Keratinocyte (primary cell): ENCODE measurements at regions not wholly inside any gene's neighbourhood (a gene's known extent, or its start where the extent isn't known, plus 50 kb on each side); places are given as distances from the start of the nearest gene placed in this dataset.

ENCODE experiments used
- DNase-seq: peaks from one replicate; pipeline ENCODE4 v3.0.0-alpha.2; 2011; ENCODE audit warnings: low read depth, missing footprints, low spot score
- FAIRE-seq: peaks from 2 replicates; lab custom pipeline; 2011; peaks lifted over from hg19 to GRCh38; lab: Jason Lieb, UNC
- H2AFZ ChIP-seq: 2 replicates; pipeline ENCODE4 v1.6.0; 2012; ENCODE audit warnings: low read length, control low read depth, inconsistent platforms; ENCODE audit not compliant: control insufficient read depth
- H3K27ac ChIP-seq: 2 replicates; pipeline ENCODE4 v1.5.1; 2011; ENCODE audit warnings: low read length; ENCODE audit not compliant: control insufficient read depth, insufficient read depth
- H3K27me3 ChIP-seq: 3 replicates; pipeline ENCODE4 v1.6.0; 2011; ENCODE audit warnings: low read length; ENCODE audit not compliant: control insufficient read depth, insufficient read depth; ENCODE audit errors: extremely low read depth
- H3K36me3 ChIP-seq, 2 experiments: 2 replicates in 1 of 2; 3 replicates in 1 of 2; pipeline ENCODE4 v1.5.1; 2011; ENCODE audit warnings: low read length in 2 of 2, mild to moderate bottlenecking in 1 of 2; ENCODE audit not compliant: control insufficient read depth in 2 of 2, insufficient read depth in 2 of 2; ENCODE audit errors: extremely low read depth in 1 of 2
- H3K4me1 ChIP-seq: 3 replicates; pipeline ENCODE4 v1.5.1; 2011; ENCODE audit warnings: low read length; ENCODE audit not compliant: control insufficient read depth, insufficient read depth; ENCODE audit errors: extremely low read depth
- H3K4me2 ChIP-seq: 3 replicates; pipeline ENCODE4 v1.6.0; 2011; ENCODE audit warnings: low read depth, low read length; ENCODE audit not compliant: control insufficient read depth, insufficient read depth; ENCODE audit errors: extremely low read depth
- H3K4me3 ChIP-seq, 3 experiments: fragments of 200-600 bp in 1 of 3; sonication (generic) in 1 of 3; 2 replicates in 2 of 3; 3 replicates in 1 of 3; pipeline ENCODE4 v1.5.1; 2011 to 2016; ENCODE audit warnings: low read length in 3 of 3, mild to moderate bottlenecking in 3 of 3, control low read depth in 2 of 3, inconsistent platforms in 1 of 3, low read depth in 1 of 3, mixed read lengths in 1 of 3, mixed run types in 1 of 3, moderate library complexity in 1 of 3; ENCODE audit not compliant: control insufficient read depth in 2 of 3, insufficient read depth in 2 of 3; ENCODE audit errors: extremely low read depth in 1 of 3
- H3K79me2 ChIP-seq: 2 replicates; pipeline ENCODE4 v1.6.0; 2012; ENCODE audit warnings: low read length; ENCODE audit not compliant: control insufficient read depth, insufficient read depth
- H3K9ac ChIP-seq: 3 replicates; pipeline ENCODE4 v1.6.0; 2011; ENCODE audit warnings: low read length; ENCODE audit not compliant: control insufficient read depth, insufficient read depth; ENCODE audit errors: extremely low read depth
- H3K9me1 ChIP-seq: 3 replicates; pipeline ENCODE4 v1.6.0; 2011; ENCODE audit warnings: low read length; ENCODE audit not compliant: control insufficient read depth, insufficient read depth; ENCODE audit errors: extremely low read depth
- H3K9me3 ChIP-seq: 2 replicates; pipeline ENCODE4 v1.5.1; 2012; ENCODE audit warnings: low read depth, low read length; ENCODE audit not compliant: control insufficient read depth
- H4K20me1 ChIP-seq: 3 replicates; pipeline ENCODE4 v1.6.0; 2011; ENCODE audit warnings: low read length; ENCODE audit not compliant: control insufficient read depth, insufficient read depth; ENCODE audit errors: extremely low read depth
- EZH2 ChIP-seq: IDR thresholded peaks from one replicate; pipeline ENCODE4 v1.6.1; 2012; ENCODE audit warnings: inconsistent platforms, mild to moderate bottlenecking, low read length, moderate library complexity
- dilution Hi-C: fragments of 300-500 bp; cut with MboI; formaldehyde crosslinking; loops from one replicate; pipeline ENCODE4 v1.7.0; 2020; ENCODE audit warnings: low sequenced_read_pairs; ENCODE audit not compliant: extremely low pct_ligation_motif_present
- TF ChIP-seq, protein P1 (sequence below), 3 experiments: IDR thresholded peaks in 1 of 3; conservative IDR thresholded peaks in 1 of 3; optimal IDR thresholded peaks in 1 of 3; 2 replicates in 2 of 3; 3 replicates in 1 of 3; pipeline versions ENCODE3 to v1.5.1; 2011; ENCODE audit warnings: low read length in 3 of 3, mild to moderate bottlenecking in 3 of 3, moderate library complexity in 2 of 3, control low read depth in 1 of 3, inconsistent platforms in 1 of 3; ENCODE audit not compliant: insufficient read depth in 2 of 3; ENCODE audit errors: extremely low read depth in 1 of 3

DNA sequence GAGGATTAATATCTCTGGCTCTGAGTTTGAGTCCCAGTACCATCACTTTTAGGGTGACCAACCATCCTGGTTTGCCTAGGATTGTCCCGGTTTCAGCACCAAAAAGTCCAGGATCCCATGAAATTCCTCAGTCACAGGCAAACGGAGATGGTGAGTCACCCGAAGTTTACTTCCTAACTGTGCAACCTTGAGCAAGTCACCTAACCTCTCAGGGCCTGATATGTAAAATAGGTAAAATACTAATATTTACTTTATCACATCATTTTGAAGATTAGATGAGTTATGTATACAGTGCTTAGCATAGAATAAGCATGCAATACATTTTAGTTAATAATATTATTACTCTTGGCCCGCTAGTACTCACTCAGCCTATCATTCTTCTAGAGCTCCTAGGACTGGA lies 91.1 kb upstream of the KCNMB2 start:
- no peaks in the 10 kb centered on the region for H4K20me1 ChIP-seq
- H3K9me3 ChIP-seq, result no peaks in the 10 kb centered on the region
- H3K4me2 ChIP-seq, result no peak overlapping the region
- H2AFZ ChIP-seq, result no peak overlapping the region
- H3K9me1 ChIP-seq, result no peaks in the 10 kb centered on the region
- no peak for FAIRE-seq
- TF ChIP-seq EZH2, result no peak
- TF ChIP-seq, protein P1, sequence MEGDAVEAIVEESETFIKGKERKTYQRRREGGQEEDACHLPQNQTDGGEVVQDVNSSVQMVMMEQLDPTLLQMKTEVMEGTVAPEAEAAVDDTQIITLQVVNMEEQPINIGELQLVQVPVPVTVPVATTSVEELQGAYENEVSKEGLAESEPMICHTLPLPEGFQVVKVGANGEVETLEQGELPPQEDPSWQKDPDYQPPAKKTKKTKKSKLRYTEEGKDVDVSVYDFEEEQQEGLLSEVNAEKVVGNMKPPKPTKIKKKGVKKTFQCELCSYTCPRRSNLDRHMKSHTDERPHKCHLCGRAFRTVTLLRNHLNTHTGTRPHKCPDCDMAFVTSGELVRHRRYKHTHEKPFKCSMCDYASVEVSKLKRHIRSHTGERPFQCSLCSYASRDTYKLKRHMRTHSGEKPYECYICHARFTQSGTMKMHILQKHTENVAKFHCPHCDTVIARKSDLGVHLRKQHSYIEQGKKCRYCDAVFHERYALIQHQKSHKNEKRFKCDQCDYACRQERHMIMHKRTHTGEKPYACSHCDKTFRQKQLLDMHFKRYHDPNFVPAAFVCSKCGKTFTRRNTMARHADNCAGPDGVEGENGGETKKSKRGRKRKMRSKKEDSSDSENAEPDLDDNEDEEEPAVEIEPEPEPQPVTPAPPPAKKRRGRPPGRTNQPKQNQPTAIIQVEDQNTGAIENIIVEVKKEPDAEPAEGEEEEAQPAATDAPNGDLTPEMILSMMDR (optimal IDR thresholded peaks at IDR 0.05 in 1 of 3, IDR thresholded peaks at IDR 0.05 in 1 of 3, conservative IDR thresholded peaks at IDR 0.05 in 1 of 3; ENCODE audit: extremely low read depth in 1 of 3, insufficient read depth in 2 of 3, low read length in 3 of 3), result no peak
- H3K9ac ChIP-seq, result no peak overlapping the region
- H3K36me3 ChIP-seq, result no peaks in the 10 kb centered on the region
- dilution Hi-C loops, result loop anchor here (25.0 kb wide), 1 partner anchor 517 kb away; no protein-coding TSS in a partner anchor
- H3K79me2 ChIP-seq, result no peaks in the 10 kb centered on the region
- DNase-seq, result no peak
- H3K27ac ChIP-seq, result no peak overlapping the region
- H3K4me1 ChIP-seq, result no peaks in the 10 kb centered on the region
- no peak overlapping the region for H3K4me3 ChIP-seq
- H3K27me3 ChIP-seq, result no peaks in the 10 kb centered on the region

DNA sequence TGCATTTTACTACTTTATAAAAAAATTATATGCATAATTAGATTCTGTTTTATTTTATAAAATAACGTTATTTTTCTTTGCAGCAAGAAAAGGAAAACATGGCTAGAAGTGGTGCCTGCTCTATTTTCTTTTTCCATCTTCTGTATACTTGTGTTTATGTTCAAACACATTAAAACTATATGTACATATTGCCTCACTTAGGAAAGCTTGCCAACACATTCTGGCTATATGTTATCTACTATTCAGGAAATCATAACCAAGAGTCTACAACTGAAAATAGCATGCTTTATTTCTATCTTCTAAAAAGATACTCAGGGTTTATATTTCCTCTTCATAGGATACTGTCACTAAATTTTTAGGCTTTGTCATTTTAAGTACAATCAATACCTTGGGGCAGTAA lies 90.2 kb upstream of the KCNMB2 start:
- no peaks in the 10 kb centered on the region for H3K9me3 ChIP-seq
- no peak overlapping the region for H3K9ac ChIP-seq
- H3K4me3 ChIP-seq, result no peak overlapping the region
- H3K9me1 ChIP-seq, result no peaks in the 10 kb centered on the region
- no peaks in the 10 kb centered on the region for H3K27me3 ChIP-seq
- H3K4me1 ChIP-seq, result no peaks in the 10 kb centered on the region
- no peak overlapping the region for H3K27ac ChIP-seq
- no peak overlapping the region for H2AFZ ChIP-seq
- no peaks in the 10 kb centered on the region for H3K79me2 ChIP-seq
- dilution Hi-C loops, result loop anchor here (25.0 kb wide), 1 partner anchor 516 kb away; no protein-coding TSS in a partner anchor
- no peak for TF ChIP-seq EZH2
- TF ChIP-seq, protein P1 (optimal IDR thresholded peaks at IDR 0.05 in 1 of 3, IDR thresholded peaks at IDR 0.05 in 1 of 3, conservative IDR thresholded peaks at IDR 0.05 in 1 of 3; ENCODE audit: extremely low read depth in 1 of 3, insufficient read depth in 2 of 3, low read length in 3 of 3), result no peak
- no peak for FAIRE-seq
- H3K4me2 ChIP-seq, result no peak overlapping the region
- no peaks in the 10 kb centered on the region for H3K36me3 ChIP-seq
- no peak for DNase-seq
- no peaks in the 10 kb centered on the region for H4K20me1 ChIP-seq
